GM20000 (cell line): ENCODE measurements at regions not wholly inside any gene's neighbourhood (a gene's known extent, or its start where the extent isn't known, plus 50 kb on each side); places are given as distances from the start of the nearest gene placed in this dataset.

Source experiments
- DNase-seq: peaks from one replicate; pipeline ENCODE4 v3.0.0; 2012; ENCODE audit warnings: low spot score
- CTCF ChIP-seq: IDR thresholded peaks from 2 replicates; pipeline ENCODE4 v1.5.1; 2012; ENCODE audit warnings: mild to moderate bottlenecking, control low read depth; ENCODE audit errors: extremely low read depth, missing control alignments

GRCh38 chr6:140779341-140779740 is 1353.4 kb upstream of the GJE1 start:
- DNase-seq = no peak
- TF ChIP-seq CTCF = no peak

GRCh38 chr6:140777780-140778179 is 1354.9 kb upstream of the GJE1 start:
- no peak for DNase-seq

GRCh38 chr6:140775061-140775460 is 1357.7 kb upstream of the GJE1 start:
- no peak for TF ChIP-seq CTCF
- no peak for DNase-seq

More at GRCh38 chr6:140777780-140778179, 1354.9 kb upstream of the GJE1 start:
- TF ChIP-seq CTCF = no peak

GRCh38 chr6:140774080-140774505 is 1358.6 kb upstream of the GJE1 start:
- peak; percentile 10 for DNase-seq
- no peak for TF ChIP-seq CTCF

GRCh38 chr6:140773276-140773675 is 1359.4 kb upstream of the GJE1 start:
- no peak for TF ChIP-seq CTCF
- DNase-seq = no peak

- no peak for TF ChIP-seq CTCF
Measured at GRCh38 chr6:140772576-140772975, 1360.1 kb upstream of the GJE1 start.

GRCh38 chr6:140768133-140768532 is 1364.6 kb upstream of the GJE1 start:
- TF ChIP-seq CTCF = no peak
- DNase-seq = no peak

More at GRCh38 chr6:140772576-140772975, 1360.1 kb upstream of the GJE1 start:
- DNase-seq = no peak
